ENCODE measurements at regions not wholly inside any gene's neighbourhood (a gene's known extent, or its start where the extent isn't known, plus 50 kb on each side); places are given as distances from the start of the nearest gene placed in this dataset.

DNA sequence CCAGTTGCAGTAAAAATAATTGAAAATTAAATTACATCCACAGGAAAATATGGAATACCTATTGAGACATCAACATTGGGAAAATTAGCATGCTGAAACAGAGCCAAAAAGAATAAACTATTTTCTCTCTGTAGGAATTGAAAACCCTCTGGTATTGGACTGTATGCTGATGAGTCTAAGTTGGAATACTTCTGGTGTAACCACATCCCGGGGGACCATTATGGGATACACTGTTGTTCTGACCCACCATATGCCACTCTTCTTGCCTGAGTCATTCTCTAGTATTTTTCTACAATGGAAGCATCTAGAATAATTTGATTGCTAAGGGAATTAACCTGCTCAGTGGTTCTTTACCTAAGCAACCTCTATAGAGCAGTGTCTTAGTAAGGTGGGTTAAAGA is 640.7 kb upstream of the AGA start:
- WGBS, 2 donors = 94 to 95% methylated on average over 1 of the region's 1 CpG
- ATAC-seq (ENCODE audit: insufficient read depth, low FRiP score) (no peak), DNase-seq (no peak)
- H3K36me3 ChIP-seq (ENCODE audit: control insufficient read depth in 4 of 4, insufficient read depth in 4 of 4, low read length in 4 of 4) = no peaks in the 10 kb centered on the region
- no peak overlapping the region for H3K9ac ChIP-seq (ENCODE audit: insufficient read depth in 1 of 2, low read length in 2 of 2)
- H3K27me3 ChIP-seq (ENCODE audit: control insufficient read depth in 3 of 3, insufficient read depth in 3 of 3, low read length in 2 of 3) = no peaks in the 10 kb centered on the region
- no peak overlapping the region for H3K27ac ChIP-seq (ENCODE audit: low read depth in 1 of 2, low read length in 1 of 2)
- no peak for TF ChIP-seq CTCF (IDR thresholded peaks at IDR 0.05; ENCODE audit: control extremely low read depth, extremely low read depth)
- no peaks in the 10 kb centered on the region for H3K9me3 ChIP-seq (ENCODE audit: control insufficient read depth in 4 of 4, insufficient read depth in 3 of 4, low read length in 3 of 4)
- H3K4me3 ChIP-seq = no peak overlapping the region
- no peaks in the 10 kb centered on the region for H3K4me1 ChIP-seq (ENCODE audit: control insufficient read depth in 5 of 5, insufficient read depth in 5 of 5, low read length in 5 of 5)

DNA sequence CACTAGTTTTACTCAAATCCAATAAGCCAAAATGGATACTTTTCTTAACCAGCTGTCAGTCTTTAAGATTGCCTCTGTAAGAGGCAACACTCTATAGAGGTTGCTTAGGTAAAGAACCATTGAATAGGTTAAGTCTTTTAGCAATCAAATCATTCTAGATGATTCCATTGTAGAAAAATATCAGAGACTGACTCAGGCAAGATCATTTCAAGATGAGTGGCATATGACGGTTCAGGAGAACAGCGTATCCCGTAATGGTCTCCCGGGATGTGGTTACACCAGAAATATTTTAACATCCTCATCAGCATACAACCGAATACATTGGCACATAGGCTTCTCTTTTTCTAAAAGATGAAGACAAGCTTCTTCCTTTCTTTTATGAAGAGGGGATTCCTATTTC is 641.7 kb upstream of the AGA start:
- no peak overlapping the region for H3K4me3 ChIP-seq
- H3K9ac ChIP-seq (ENCODE audit: insufficient read depth in 1 of 2, low read length in 2 of 2) = no peak overlapping the region
- 94 to 95% methylated on average over 5 of the region's 5 CpGs for WGBS, 2 donors
- H3K27me3 ChIP-seq (ENCODE audit: control insufficient read depth in 3 of 3, insufficient read depth in 3 of 3, low read length in 2 of 3) = no peaks in the 10 kb centered on the region
- ATAC-seq (ENCODE audit: insufficient read depth, low FRiP score) (no peak), DNase-seq (no peak)
- no peaks in the 10 kb centered on the region for H3K4me1 ChIP-seq (ENCODE audit: control insufficient read depth in 5 of 5, insufficient read depth in 5 of 5, low read length in 5 of 5)
- H3K27ac ChIP-seq (ENCODE audit: low read depth in 1 of 2, low read length in 1 of 2) = no peak overlapping the region
- no peaks in the 10 kb centered on the region for H3K9me3 ChIP-seq (ENCODE audit: control insufficient read depth in 4 of 4, insufficient read depth in 3 of 4, low read length in 3 of 4)
- no peak for TF ChIP-seq CTCF (IDR thresholded peaks at IDR 0.05; ENCODE audit: control extremely low read depth, extremely low read depth)
- H3K36me3 ChIP-seq (ENCODE audit: control insufficient read depth in 4 of 4, insufficient read depth in 4 of 4, low read length in 4 of 4) = no peaks in the 10 kb centered on the region

DNA sequence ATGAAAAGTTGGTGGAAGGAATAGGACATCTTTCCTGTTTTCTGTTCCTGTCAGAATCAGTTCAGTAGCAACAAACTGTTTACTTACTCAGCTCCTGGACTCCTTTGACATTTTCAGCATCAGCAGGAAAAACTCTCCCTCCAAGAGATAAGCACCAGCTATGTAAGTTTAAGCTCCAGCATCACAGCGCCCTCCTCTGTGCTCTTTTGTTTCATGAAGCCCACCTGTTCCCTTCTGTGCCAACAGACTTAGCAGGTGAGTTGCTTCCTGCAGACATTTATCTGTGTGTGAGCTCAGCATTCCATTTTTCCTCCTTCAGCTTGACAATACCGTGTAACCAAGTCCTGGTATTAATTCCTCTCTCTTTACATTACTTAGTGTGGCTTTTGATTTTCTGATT is 644.1 kb upstream of the AGA start:
- no peak overlapping the region for H3K27ac ChIP-seq (ENCODE audit: low read depth in 1 of 2, low read length in 1 of 2)
- H3K27me3 ChIP-seq (ENCODE audit: control insufficient read depth in 3 of 3, insufficient read depth in 3 of 3, low read length in 2 of 3) = no peaks in the 10 kb centered on the region
- H3K9ac ChIP-seq (ENCODE audit: insufficient read depth in 1 of 2, low read length in 2 of 2) = no peak overlapping the region
- H3K4me1 ChIP-seq (ENCODE audit: control insufficient read depth in 5 of 5, insufficient read depth in 5 of 5, low read length in 5 of 5) = no peaks in the 10 kb centered on the region
- H3K9me3 ChIP-seq (ENCODE audit: control insufficient read depth in 4 of 4, insufficient read depth in 3 of 4, low read length in 3 of 4) = peaks cover 0 to 5% (median 0%) of the 10 kb centered on the region in 4 donors
- H3K4me3 ChIP-seq = no peak overlapping the region
- no peak for TF ChIP-seq CTCF (IDR thresholded peaks at IDR 0.05; ENCODE audit: control extremely low read depth, extremely low read depth)
- DNase-seq (peak in 1 of 3 donors; percentile 5), ATAC-seq (ENCODE audit: insufficient read depth, low FRiP score) (no peak)
- 23 to 24% methylated on average over 2 of the region's 2 CpGs for WGBS, 2 donors
- no peaks in the 10 kb centered on the region for H3K36me3 ChIP-seq (ENCODE audit: control insufficient read depth in 4 of 4, insufficient read depth in 4 of 4, low read length in 4 of 4)

DNA sequence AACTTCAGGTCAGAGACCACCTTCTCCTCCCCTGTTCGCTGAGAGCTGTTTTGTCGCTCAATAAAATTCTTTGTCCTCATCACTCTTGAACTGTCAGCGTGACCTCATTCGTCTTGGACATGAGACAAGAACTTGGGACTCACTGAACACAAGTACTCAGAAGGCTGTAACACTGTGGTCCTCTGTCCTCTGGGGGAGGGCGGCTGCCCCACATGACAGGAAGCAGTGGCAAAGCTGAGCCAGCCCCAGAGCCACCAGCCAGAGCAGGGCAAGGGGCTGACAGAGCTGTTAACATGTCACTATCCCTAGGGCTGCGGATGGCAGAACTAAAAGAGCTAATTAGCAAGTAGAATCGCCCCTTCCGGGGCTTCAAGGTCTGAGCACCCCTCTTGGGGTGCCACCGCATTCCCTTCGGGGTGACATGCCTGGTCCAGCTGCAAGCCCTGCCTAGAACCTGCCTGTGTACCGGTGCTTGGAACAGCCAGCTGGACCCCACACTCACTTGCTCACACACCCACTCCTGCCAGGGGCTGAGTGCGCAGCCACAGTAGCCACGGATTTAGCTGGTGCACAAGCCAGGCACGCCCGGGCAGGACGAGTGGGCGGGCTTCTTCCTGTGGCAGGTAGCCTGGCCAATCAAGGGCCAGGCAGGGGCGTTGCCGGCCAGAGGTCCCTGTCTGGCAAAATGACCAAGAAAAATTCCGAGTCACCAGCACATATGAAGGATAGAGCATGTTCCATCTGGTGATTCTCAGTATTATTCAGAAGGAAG is 648.6 kb upstream of the AGA start:
- H3K9me3 ChIP-seq (ENCODE audit: control insufficient read depth in 4 of 4, insufficient read depth in 3 of 4, low read length in 3 of 4) = peaks cover 0 to 5% (median 0%) of the 10 kb centered on the region in 4 donors
- WGBS, 2 donors = 90 to 94% methylated on average over 20 of the region's 20 CpGs
- ATAC-seq (ENCODE audit: insufficient read depth, low FRiP score) (no peak), DNase-seq (no peak)
- H3K27ac ChIP-seq (ENCODE audit: low read depth in 1 of 2, low read length in 1 of 2) = no peak overlapping the region
- no peaks in the 10 kb centered on the region for H3K36me3 ChIP-seq (ENCODE audit: control insufficient read depth in 4 of 4, insufficient read depth in 4 of 4, low read length in 4 of 4)
- H3K4me1 ChIP-seq (ENCODE audit: control insufficient read depth in 5 of 5, insufficient read depth in 5 of 5, low read length in 5 of 5) = no peaks in the 10 kb centered on the region
- no peak for TF ChIP-seq CTCF (IDR thresholded peaks at IDR 0.05; ENCODE audit: control extremely low read depth, extremely low read depth)
- no peaks in the 10 kb centered on the region for H3K27me3 ChIP-seq (ENCODE audit: control insufficient read depth in 3 of 3, insufficient read depth in 3 of 3, low read length in 2 of 3)
- H3K9ac ChIP-seq (ENCODE audit: insufficient read depth in 1 of 2, low read length in 2 of 2) = no peak overlapping the region
- no peak overlapping the region for H3K4me3 ChIP-seq
